SK-N-DZ (cell line): ENCODE measurements at regions not wholly inside any gene's neighbourhood (a gene's known extent, or its start where the extent isn't known, plus 50 kb on each side); places are given as distances from the start of the nearest gene placed in this dataset.
A peak's percentile ranks its signal among the peaks of the same experiment; 100 is the strongest.
"Not testable (repeated sequence)": the region's sequence is repeated elsewhere in the genome, so short reads cannot be mapped to it uniquely, and the experiment has no call there.

Experiments
- DNase-seq: peaks from one replicate; pipeline ENCODE4 v3.0.0-alpha.2; 2015; ENCODE audit warnings: low spot score

- DNase-seq, result peak; percentile 65
These were observed 108.9 kb upstream of the CIBAR2 start for GRCh38 chr16:85220964-85221731.

- no peak for DNase-seq
These were observed 109.5 kb upstream of the CIBAR2 start for GRCh38 chr16:85221771-85222154.

DNA sequence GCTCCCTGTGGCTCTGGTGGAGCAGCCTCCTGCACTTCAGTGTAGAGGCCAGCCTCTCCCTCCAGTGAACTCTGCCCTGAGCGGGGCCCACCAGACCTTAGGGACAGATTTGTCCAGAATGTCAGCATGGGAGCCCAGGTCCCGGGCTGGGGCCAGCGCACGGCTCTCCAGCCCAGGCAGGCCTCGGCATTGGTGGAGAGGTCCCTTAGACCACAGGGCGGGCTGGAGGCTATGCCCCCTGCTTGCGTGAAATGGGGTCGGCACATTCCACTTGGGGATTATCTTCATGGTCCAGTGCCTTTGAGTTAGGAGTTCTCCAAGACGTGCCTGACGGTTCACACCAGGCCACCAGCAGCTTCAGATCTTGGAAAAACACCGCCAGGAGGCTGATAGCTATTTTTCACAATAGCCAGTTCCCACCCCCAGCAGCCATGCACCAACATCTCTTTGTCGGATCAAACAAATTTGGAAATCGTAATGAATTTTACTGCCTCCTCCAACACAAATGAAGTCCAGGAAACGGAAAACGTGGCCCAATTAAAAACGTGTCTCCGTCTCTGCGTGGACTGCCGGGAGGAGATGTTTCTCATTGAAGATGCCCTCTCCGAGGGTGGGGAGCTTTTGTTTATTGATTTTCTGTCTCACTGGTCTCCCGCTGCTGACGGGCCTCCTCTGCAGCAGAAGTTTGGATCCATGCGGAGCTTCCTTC, 110.0 kb upstream of the CIBAR2 start:
- DNase-seq, result peak; percentile 60

DNA sequence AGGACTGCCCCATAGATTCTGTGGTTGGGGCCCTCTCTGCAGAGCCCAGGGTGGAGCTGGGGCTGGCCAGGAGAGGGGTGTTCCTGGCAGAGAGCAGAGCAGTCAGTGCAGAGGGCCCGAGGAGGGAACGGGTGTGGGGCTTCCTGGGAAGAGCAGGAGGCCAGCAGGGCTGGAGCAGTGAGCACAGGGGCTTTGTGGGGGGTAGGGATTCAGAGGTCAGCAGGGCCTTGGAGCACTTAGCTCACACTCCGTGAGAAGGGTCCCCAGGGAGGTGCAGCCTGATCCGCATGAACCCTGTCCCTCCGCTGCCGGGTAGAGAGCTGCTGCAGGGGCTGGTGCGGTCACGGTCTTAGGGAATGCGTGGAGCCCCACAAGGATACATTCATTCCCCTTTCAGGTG, 113.0 kb upstream of the CIBAR2 start:
- DNase-seq, result peak; percentile 66

DNA sequence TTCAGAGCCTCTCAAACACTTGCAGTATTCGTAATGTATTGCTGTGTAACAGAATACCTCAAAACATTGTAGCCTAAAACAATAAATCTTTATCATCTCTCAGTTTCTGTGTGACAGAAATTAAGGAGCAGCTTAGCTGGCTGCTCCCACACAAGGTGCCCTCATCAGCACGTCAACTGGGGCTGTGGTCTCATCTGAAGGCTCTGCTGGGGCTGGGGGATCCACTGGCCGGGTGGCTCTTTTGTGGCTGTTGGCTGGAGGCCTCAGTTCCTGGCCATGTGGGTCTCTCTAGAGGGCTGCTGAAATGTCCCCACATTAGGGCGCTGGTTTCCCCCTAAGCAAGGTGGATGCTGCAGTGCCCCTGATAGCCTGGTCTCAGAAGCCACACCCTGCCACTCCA, 113.4 kb upstream of the CIBAR2 start:
- no peak for DNase-seq

- DNase-seq, result peak; percentile 52
These were observed 115.0 kb upstream of the CIBAR2 start for GRCh38 chr16:85227084-85227945.

DNA sequence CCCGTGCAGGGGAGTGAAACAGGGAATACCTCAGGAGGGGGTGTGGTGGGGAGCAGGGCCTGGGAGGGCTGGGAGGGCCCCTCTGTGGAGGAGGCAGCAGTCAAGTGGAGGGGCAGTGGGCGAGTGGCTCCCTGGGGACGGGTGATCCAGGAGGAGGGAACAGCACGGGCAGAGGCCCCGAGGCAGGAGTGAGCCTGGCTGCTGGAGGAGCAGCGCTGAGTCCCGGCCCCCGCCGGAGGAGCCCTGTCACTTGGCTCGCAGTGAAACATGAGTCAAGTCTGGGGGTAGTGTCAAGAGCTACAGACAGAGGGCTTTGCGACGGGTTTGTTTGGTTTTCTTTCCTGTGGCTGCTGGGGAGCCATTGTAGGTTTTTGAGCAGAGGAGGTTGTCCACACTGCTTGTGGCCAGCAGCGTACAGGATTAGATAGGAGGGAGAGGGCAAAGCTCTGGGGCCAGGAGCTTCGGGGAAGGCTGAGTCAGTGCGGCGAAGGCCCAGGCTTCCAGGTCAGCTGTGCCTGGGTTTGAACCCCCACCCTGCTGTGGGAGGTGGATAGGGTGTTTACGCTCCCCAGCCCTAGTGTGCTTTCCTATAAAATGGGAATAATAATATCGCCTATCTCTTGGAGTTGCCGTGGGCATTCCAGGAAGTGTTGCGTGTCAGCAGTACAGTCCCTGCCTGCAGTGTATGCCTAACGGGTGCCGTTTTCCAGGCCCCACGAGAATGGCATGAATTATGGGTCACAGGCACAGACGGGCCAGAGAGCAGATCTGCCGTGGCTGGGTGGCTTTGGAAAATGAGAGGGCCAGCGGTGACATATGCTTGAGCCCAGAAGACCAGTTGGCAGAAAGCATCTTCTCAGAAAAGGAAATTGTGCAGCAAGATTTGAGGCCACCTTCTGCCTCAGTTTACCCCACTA, 115.9 kb upstream of the CIBAR2 start:
- DNase-seq, result peak; percentile 68

GRCh38 chr16:85228970-85229430, 116.7 kb upstream of the CIBAR2 start:
- no peak for DNase-seq

- DNase-seq, result peak; percentile 66
These were observed 117.7 kb upstream of the CIBAR2 start for GRCh38 chr16:85229869-85230462.

DNA sequence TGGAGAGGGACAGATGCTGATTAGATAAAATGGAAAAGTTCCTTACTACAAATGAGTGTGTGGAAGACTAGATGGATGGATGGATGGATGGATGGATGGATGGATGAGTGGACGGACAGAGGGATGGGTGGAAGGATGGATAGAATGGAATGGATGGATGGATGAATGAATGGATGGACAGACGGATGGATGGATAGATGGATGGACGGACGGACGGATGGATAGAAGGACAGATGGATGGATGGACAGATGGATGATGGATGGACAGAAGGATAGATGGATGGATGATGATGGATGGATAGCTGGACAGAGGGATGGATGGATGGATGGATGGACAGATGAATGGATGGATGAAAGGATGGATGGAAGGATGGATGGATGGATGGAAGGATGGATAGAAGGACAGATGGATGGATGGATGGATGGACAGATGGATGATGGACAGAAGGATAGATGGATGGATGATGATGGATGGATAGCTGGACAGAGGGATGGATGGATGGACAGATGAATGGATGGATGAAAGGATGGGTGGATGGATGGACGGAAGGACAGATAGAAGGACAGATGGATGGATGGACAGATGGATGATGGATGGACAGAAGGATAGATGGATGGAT, 118.6 kb upstream of the CIBAR2 start:
- DNase-seq, result not testable (repeated sequence)

- no peak for DNase-seq
These were observed 119.7 kb upstream of the CIBAR2 start for GRCh38 chr16:85231959-85232358.

DNA sequence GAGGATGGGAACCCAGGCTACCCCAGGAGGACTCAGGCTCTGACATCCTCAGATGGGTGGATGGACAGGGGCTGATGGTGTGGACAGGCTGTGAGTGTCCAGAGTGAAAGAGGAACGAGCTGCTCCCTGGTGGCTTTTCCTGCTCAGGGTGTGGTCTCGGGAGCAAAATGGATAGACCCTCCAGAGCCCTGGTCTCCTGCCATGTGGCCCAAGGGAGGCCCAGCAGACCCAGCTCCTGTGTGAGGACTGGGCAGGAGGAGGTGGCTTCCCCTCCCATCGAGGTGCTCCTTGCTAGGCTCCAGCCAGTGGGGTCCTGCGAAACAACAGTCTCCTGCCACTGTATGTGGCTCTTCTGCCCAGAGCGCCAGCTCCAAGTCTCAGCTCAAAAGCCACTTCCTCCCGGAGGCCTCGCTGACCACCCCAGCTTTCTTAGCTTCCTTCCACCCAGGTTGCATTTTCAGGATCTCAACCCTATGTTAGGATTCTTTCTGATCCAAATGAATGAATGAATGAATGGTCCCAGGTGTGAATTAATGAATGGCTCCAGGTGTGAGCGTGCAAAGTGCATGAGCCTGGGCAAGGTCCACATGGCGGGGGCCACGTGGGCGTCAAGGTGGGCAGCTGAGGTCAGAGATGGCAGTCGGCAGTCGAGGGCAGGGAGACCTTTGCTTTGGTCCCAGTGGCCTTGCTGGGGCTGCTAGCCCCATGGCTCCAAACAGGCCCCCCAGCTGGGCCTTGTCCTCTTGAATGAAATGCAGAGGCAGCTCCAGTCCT, 120.3 kb upstream of the CIBAR2 start:
- DNase-seq, result no peak

DNA sequence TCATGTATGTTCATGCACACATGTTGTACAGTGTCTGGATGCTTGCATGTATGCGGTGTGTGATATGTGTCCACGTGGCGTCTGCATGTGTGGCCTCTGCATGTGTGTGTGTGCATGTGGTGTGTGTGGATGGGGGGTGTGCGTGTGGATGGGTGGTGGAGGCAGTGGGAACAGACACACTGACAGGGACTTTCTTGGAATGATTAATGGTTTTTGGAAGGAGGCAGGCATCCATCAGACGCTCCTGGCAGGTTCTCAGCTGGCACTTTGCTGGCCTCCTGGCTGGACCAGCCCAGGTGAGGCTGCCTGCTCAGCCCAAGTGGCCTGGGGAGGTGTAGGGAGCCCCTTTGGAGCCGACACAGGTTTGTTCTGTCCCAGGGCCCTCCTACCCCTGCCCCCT, 121.2 kb upstream of the CIBAR2 start:
- DNase-seq, result no peak

DNA sequence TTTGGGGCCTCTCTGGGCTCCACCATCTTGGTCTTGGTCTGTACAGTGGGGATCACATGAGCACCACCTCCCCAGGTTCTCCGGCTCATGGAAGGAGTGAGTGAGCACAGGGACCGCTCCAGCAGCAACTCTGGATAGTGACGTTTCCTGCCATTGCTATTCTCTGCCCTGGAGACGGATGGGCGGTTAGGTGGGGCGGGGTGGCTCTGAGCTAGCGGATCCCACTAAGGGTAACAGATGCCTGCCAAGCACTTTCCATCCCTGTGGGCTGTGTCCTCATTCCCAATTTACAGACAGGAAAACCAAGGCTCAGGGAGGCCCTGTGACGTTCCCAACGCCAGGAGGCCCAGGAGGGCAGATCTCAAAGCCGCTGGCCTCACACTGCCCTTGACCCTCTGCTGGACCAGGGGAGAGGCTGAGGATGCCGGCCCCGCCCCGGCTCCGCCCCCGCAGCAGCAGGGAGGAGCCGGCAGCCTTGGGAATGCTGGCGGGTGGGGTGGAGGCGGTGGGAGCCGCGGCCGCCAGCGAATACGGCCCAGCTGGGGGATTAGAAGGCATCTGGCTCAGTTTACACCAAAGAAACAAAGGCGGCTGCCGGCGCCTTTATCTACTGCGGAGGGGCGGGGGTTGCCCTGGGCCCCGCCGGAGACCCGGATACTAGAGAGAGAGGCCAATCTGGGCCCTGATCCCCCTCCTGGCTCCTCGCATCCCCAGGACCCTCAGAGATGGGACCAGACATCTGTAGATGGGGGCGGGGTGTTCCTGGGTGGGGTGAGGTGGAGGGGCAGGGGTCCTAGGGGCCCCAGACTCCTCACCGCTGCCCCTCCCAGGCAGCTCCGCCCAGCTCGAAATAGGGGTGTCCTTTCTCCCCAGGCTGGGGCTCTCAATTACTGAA, 122.3 kb upstream of the CIBAR2 start:
- peak; percentile 89 for DNase-seq

DNA sequence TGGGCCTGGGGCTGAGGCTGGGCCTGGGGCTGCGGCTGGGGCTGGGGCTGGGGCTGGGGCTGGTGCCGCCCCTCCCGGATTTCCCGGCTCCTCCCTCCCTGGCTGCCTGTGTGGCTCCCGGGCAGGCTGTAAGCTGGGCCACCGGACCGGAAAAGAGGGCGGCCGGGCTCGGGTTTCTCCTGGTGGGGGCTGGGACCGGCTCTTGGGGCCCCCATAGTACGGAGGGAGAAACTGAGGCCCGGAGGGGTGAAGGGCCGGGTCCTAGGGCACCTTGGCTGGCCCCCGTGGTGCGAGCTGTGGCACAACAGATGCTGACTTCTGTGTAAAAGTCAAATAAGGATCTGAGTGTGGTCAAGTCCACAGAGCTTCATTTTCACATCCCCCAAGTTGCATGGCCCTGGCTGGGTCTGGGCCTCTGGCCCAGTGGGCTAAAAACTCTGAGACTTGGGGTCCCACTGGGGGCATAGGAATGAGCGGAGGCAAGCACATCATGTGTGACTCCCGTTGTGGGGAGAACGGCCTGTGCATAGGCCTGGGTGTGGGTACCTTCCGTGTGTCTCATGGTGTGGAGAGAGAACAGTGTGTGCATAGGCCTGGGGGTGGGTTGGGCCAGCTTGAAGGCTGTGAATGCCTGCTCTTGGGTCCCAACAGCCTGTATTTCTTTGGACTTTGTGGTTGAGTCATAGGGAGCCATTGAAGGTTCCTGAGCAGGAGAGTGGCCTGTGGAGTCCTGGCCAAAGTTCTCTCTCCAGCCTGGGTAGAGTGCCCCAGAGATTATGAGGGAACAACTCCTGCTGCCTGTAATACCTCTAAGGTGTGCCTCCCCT, 123.9 kb upstream of the CIBAR2 start:
- DNase-seq, result no peak

DNA sequence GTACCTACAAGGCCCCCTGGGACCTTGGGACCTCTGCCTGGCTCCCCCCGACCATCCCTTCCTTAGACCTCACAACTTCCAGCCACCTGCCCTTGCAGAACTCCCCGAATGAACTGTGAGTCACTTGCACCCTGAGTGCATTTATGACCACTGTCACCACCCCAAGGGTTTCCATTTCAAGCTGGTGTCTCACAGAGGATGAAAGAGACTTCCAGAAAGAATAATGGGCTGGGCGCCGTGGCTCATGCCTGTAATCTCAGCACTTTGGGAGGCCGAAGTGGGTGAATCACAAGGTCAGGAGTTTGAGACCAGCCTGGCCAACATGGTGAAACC, 124.5 kb upstream of the CIBAR2 start:
- DNase-seq, result no peak

- no peak for DNase-seq
These were observed 125.5 kb upstream of the CIBAR2 start for GRCh38 chr16:85237817-85238216.

GRCh38 chr16:85238233-85238647, 126.0 kb upstream of the CIBAR2 start:
- peak; percentile 78 for DNase-seq
